ENCODE measurements at regions not wholly inside any gene's neighbourhood (a gene's known extent, or its start where the extent isn't known, plus 50 kb on each side); places are given as distances from the start of the nearest gene placed in this dataset.
A peak's percentile ranks its signal among the peaks of the same experiment; 100 is the strongest.

- CTCF ChIA-PET, result interaction anchor here (1.2 to 1.7 kb wide), 3 partner anchors 11 to 236 kb away, joined by 3 to 5 read pairs (median 5); no protein-coding TSS in a partner anchor
- peaks cover 8% of the 10 kb centered on the region for H3K27me3 Mint-ChIP-seq
- intact Hi-C loops (cut with DNase I, micrococcal nuclease), result loop anchor here (1.0 to 10.0 kb wide), 8 partner anchors 274 to 1164 kb away; partner anchors contain the start of genes DUSP10 (in 1 of the 2) and RAB3GAP2 (in 1 of the 2)
- H3K36me3 Mint-ChIP-seq (ENCODE audit: low read depth), result no peaks in the 10 kb centered on the region
- POLR2A ChIA-PET, result no interaction called here
- H3K27ac Mint-ChIP-seq, result peak overlapping the region; percentile 78
- DNase-seq (peak; percentile 84), ATAC-seq (peak; percentile 93)
- H3K4me1 Mint-ChIP-seq, result peaks cover 43% of the 10 kb centered on the region
- peak overlapping the region; percentile 35 for H3K4me3 Mint-ChIP-seq
- H3K9me3 Mint-ChIP-seq (ENCODE audit: low read depth), result no peaks in the 10 kb centered on the region
Measured at GRCh38 chr1:221439008-221439746, 302.7 kb downstream of the DUSP10 start.

GRCh38 chr1:221439747-221440501 is 302.0 kb downstream of the DUSP10 start:
- no peak overlapping the region for H3K4me3 Mint-ChIP-seq
- peak overlapping the region; percentile 78 for H3K27ac Mint-ChIP-seq

GRCh38 chr1:221440658-221441057 is 301.2 kb downstream of the DUSP10 start:
- no peak overlapping the region for H3K4me3 Mint-ChIP-seq
- no peak overlapping the region for H3K27ac Mint-ChIP-seq
- H3K27me3 Mint-ChIP-seq, result peaks cover 8% of the 10 kb centered on the region
- no peaks in the 10 kb centered on the region for H3K9me3 Mint-ChIP-seq (ENCODE audit: low read depth)
- intact Hi-C loops (cut with DNase I, micrococcal nuclease), result loop anchor here (1.0 to 10.0 kb wide), 5 partner anchors 9 to 1174 kb away; partner anchors contain the start of gene MIA3 (in 1 of the 2)
- ATAC-seq (no peak), DNase-seq (no peak)
- CTCF ChIA-PET, result no interaction called here
- POLR2A ChIA-PET, result no interaction called here
- peaks cover 33% of the 10 kb centered on the region for H3K4me1 Mint-ChIP-seq
- H3K36me3 Mint-ChIP-seq (ENCODE audit: low read depth), result no peaks in the 10 kb centered on the region

More at GRCh38 chr1:221439747-221440501, 302.0 kb downstream of the DUSP10 start:
- Mint-ChIP-seq H3K36me3 (ENCODE audit: low read depth) (no peaks in the 10 kb centered on the region), H3K9me3 (ENCODE audit: low read depth) (no peaks in the 10 kb centered on the region), H3K27me3 (peaks cover 8% of the 10 kb centered on the region), H3K4me1 (peaks cover 39% of the 10 kb centered on the region)
- peak; percentile 61 for DNase-seq
- intact Hi-C loops (cut with DNase I, micrococcal nuclease), result loop anchor here (1.0 to 10.0 kb wide), 13 partner anchors 9 to 1175 kb away; partner anchors contain the start of genes DUSP10 (in 1 of the 2), MIA3 (in 1 of the 2) and RAB3GAP2 (in 1 of the 2)
- ChIA-PET POLR2A (no interaction called here), CTCF (interaction anchor here (1.6 to 1.7 kb wide), 2 partner anchors 11 to 176 kb away, joined by 5 read pairs; no protein-coding TSS in a partner anchor)
- peak; percentile 74 for ATAC-seq

GRCh38 chr1:221442056-221442455 is 299.8 kb downstream of the DUSP10 start:
- CTCF ChIA-PET, result interaction anchor here (0.5 kb wide), 1 partner anchor 95 kb away, joined by 3 read pairs; no protein-coding TSS in a partner anchor
- POLR2A ChIA-PET, result no interaction called here
- intact Hi-C loops (cut with DNase I, micrococcal nuclease), result loop anchor here in 1 of 2 experiments (10.0 kb wide), 1 partner anchor 1173 kb away; the partner anchor contains the start of gene MIA3
- ATAC-seq (no peak), DNase-seq (no peak)
- Mint-ChIP-seq H3K9me3 (ENCODE audit: low read depth) (no peaks in the 10 kb centered on the region), H3K4me1 (peaks cover 33% of the 10 kb centered on the region), H3K27ac (no peak overlapping the region), H3K36me3 (ENCODE audit: low read depth) (no peaks in the 10 kb centered on the region), H3K27me3 (peaks cover 11% of the 10 kb centered on the region), H3K4me3 (no peak overlapping the region)

- no peak for ATAC-seq
- Mint-ChIP-seq H3K36me3 (ENCODE audit: low read depth) (no peaks in the 10 kb centered on the region), H3K27ac (no peak overlapping the region), H3K9me3 (ENCODE audit: low read depth) (no peaks in the 10 kb centered on the region), H3K27me3 (peaks cover 11% of the 10 kb centered on the region), H3K4me1 (peaks cover 19% of the 10 kb centered on the region), H3K4me3 (no peak overlapping the region)
- ChIA-PET POLR2A (no interaction called here), CTCF (interaction anchor here (1.6 kb wide), 1 partner anchor 9 kb away, joined by 7 read pairs; no protein-coding TSS in a partner anchor)
- intact Hi-C loops (cut with DNase I, micrococcal nuclease), result loop anchor here in 1 of 2 experiments (10.0 kb wide), 1 partner anchor 1170 kb away; the partner anchor contains the start of gene MIA3
- no peak for DNase-seq
Measured at GRCh38 chr1:221444346-221444745, 297.5 kb downstream of the DUSP10 start.

GRCh38 chr1:221448585-221449175 is 293.2 kb downstream of the DUSP10 start:
- H3K4me3 Mint-ChIP-seq, result no peak overlapping the region
- no peaks in the 10 kb centered on the region for H3K9me3 Mint-ChIP-seq (ENCODE audit: low read depth)
- H3K27ac Mint-ChIP-seq, result no peak overlapping the region
- intact Hi-C loops (cut with DNase I, micrococcal nuclease), result loop anchor here (1.0 to 10.0 kb wide), 2 partner anchors 8 to 1166 kb away; partner anchors contain the start of gene MIA3 (in 1 of the 2)
- ChIA-PET POLR2A (no interaction called here), CTCF (interaction anchor here (0.8 kb wide), 1 partner anchor 14 kb away, joined by 3 read pairs; no protein-coding TSS in a partner anchor)
- H3K27me3 Mint-ChIP-seq, result peaks cover 8% of the 10 kb centered on the region
- ATAC-seq, result no peak
- no peak for DNase-seq
- no peaks in the 10 kb centered on the region for H3K36me3 Mint-ChIP-seq (ENCODE audit: low read depth)
- H3K4me1 Mint-ChIP-seq, result peaks cover 14% of the 10 kb centered on the region

- Mint-ChIP-seq H3K4me1 (peaks cover 14% of the 10 kb centered on the region), H3K27ac (no peak overlapping the region), H3K4me3 (no peak overlapping the region), H3K36me3 (ENCODE audit: low read depth) (no peaks in the 10 kb centered on the region), H3K27me3 (peaks cover 8% of the 10 kb centered on the region), H3K9me3 (ENCODE audit: low read depth) (no peaks in the 10 kb centered on the region)
- POLR2A ChIA-PET, result no interaction called here
- DNase-seq (no peak), ATAC-seq (no peak)
- CTCF ChIA-PET, result no interaction called here
- intact Hi-C loops (cut with DNase I, micrococcal nuclease), result loop anchor here (1.0 to 10.0 kb wide), 2 partner anchors 9 to 1166 kb away; partner anchors contain the start of gene MIA3 (in 1 of the 2)
Measured at GRCh38 chr1:221449194-221449593, 292.7 kb downstream of the DUSP10 start.

GRCh38 chr1:221449801-221450470 is 292.0 kb downstream of the DUSP10 start:
- no peak overlapping the region for H3K4me3 Mint-ChIP-seq
- no peaks in the 10 kb centered on the region for H3K36me3 Mint-ChIP-seq (ENCODE audit: low read depth)
- ATAC-seq (peak; percentile 97), DNase-seq (peak; percentile 22)
- ChIA-PET CTCF (interaction anchor here (1.4 kb wide), 1 partner anchor 11 kb away, joined by 5 read pairs; no protein-coding TSS in a partner anchor), POLR2A (no interaction called here)
- no peaks in the 10 kb centered on the region for H3K9me3 Mint-ChIP-seq (ENCODE audit: low read depth)
- peaks cover 8% of the 10 kb centered on the region for H3K27me3 Mint-ChIP-seq
- peak overlapping the region; percentile 63 for H3K27ac Mint-ChIP-seq
- peaks cover 14% of the 10 kb centered on the region for H3K4me1 Mint-ChIP-seq
- intact Hi-C loops (cut with DNase I, micrococcal nuclease), result loop anchor here (1.0 to 10.0 kb wide), 2 partner anchors 10 to 1165 kb away; partner anchors contain the start of gene MIA3 (in 1 of the 2)

GRCh38 chr1:221451741-221452140 is 290.1 kb downstream of the DUSP10 start:
- peaks cover 8% of the 10 kb centered on the region for H3K27me3 Mint-ChIP-seq
- CTCF ChIA-PET, result interaction anchor here (1.3 kb wide), 1 partner anchor 12 kb away, joined by 3 read pairs; no protein-coding TSS in a partner anchor
- H3K27ac Mint-ChIP-seq, result no peak overlapping the region
- DNase-seq, result no peak
- POLR2A ChIA-PET, result no interaction called here
- no peak overlapping the region for H3K4me3 Mint-ChIP-seq
- ATAC-seq, result no peak
- peaks cover 14% of the 10 kb centered on the region for H3K4me1 Mint-ChIP-seq
- H3K9me3 Mint-ChIP-seq (ENCODE audit: low read depth), result no peaks in the 10 kb centered on the region
- intact Hi-C loops (cut with DNase I, micrococcal nuclease), result no loop called here
- no peaks in the 10 kb centered on the region for H3K36me3 Mint-ChIP-seq (ENCODE audit: low read depth)

- intact Hi-C loops (cut with DNase I, micrococcal nuclease), result no loop called here
- ChIA-PET CTCF (no interaction called here), POLR2A (no interaction called here)
- ATAC-seq (no peak), DNase-seq (no peak)
- H3K9me3 Mint-ChIP-seq (ENCODE audit: low read depth), result no peaks in the 10 kb centered on the region
- no peak overlapping the region for H3K27ac Mint-ChIP-seq
- peaks cover 13% of the 10 kb centered on the region for H3K4me1 Mint-ChIP-seq
- no peak overlapping the region for H3K4me3 Mint-ChIP-seq
- peaks cover 16% of the 10 kb centered on the region for H3K27me3 Mint-ChIP-seq
- no peaks in the 10 kb centered on the region for H3K36me3 Mint-ChIP-seq (ENCODE audit: low read depth)
Measured at GRCh38 chr1:221454096-221454495, 287.8 kb downstream of the DUSP10 start.
